GM19468 (cell line): ENCODE measurements at regions not wholly inside any gene's neighbourhood (a gene's known extent, or its start where the extent isn't known, plus 50 kb on each side); places are given as distances from the start of the nearest gene placed in this dataset.

ENCODE experiments used
- ATAC-seq: cut with Tn5 transposase; IDR thresholded peaks from one replicate; pipeline ENCODE4 v1.9.1; 2021; ENCODE audit warnings: mild to moderate bottlenecking, moderate library complexity, moderate number of reproducible peaks; ENCODE audit not compliant: unreplicated experiment; ENCODE audit errors: extremely low read depth

DNA sequence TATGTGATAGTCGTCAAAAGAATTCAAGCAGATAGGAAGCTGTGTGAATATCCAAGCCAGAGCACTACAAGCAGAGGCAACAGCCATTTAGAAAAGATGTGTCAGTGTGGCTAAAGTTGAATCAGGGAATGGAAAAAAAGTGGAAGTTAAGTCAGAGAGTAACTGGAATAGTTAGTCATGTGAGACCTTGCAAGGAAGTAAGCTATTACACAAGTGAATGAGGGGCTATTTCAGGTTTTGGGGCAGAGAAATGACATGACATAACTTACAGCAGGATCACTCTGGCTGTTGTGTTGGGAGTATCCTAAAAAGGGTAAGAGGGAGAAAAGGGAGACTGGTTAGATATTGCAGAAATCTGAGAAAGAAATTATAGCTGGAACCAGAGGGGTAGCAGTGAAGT is 236.6 kb upstream of the PCDH18 start:
- no peak for ATAC-seq

DNA sequence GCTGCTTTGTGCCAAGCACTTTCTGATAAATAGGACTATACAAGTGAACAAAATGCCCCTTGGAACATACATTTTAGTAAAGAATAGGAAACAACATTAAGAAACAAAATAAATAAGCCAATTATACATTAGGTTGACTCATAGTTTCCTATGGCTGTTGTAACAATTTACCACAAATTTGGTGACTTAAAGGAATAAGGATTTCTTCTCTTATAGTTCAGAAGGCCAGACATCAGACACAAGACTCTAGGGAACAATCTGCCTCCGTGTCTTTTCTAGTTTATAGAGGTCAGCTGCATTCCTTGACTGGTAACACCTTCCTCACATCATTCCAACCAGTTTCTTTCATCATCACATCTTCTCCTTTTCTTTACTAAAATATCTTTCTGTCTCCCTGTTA is 235.9 kb upstream of the PCDH18 start:
- no peak for ATAC-seq

DNA sequence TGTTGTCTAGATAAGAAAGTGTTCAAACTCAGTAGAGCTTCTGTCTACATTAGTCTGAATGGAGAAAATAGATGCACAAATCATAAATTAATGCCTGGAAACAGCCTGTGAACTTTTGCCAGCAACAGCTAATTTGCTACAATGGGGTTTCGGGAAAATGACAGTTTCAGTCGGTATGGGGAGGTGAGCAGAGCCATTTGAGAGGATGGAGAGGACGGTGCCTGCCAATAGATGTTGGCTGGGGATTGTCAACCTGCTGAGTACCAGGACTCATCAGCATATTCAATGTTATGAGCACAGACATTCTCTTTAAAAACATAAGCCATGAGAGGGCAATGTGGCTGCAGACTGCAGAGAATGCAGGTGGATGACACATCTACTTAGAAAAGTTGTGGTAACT is 230.3 kb upstream of the PCDH18 start:
- no peak for ATAC-seq

DNA sequence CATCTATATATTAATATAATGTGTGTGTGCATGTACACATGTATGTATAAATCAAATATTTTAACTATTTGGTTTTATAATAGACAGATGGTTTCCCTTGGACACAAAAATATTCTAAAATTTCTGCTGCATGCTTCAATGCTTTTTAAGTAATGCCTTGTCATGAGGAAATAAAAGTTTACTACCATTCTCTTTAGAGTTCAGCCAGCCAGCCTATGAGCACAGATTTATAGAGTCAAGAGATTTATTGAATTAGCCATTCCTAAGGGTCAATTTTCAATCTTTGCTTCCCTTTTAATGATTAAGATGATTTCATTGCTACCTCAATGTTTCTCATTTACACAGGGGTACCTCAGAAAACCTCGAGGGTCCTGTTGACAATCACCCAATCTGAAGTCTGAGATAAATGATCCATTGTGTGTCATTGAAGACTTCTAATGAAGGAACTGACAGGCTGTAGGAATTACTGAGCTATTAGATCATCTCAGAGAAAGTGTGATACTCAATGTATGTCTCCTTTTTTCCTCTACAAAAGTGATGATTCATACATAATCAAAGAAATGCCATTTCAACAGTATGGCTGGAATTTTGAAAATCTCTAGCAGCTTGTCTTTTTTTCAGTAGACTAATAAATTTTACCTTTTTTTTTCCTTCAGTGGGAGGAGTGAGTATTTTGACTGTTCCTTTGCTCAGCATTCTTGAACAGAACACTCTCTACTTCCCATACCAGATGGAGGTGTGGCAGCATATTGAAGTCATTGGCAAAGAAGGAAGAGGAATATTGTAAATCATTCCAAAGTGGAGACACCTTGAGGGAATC is 222.6 kb upstream of the PCDH18 start:
- ATAC-seq = no peak

GRCh38 chr4:137749466-137749865 is 217.2 kb upstream of the PCDH18 start:
- ATAC-seq = no peak

- no peak for ATAC-seq
Observed at GRCh38 chr4:137748616-137749015, 216.3 kb upstream of the PCDH18 start.

GRCh38 chr4:137740141-137740540 is 207.8 kb upstream of the PCDH18 start:
- no peak for ATAC-seq

DNA sequence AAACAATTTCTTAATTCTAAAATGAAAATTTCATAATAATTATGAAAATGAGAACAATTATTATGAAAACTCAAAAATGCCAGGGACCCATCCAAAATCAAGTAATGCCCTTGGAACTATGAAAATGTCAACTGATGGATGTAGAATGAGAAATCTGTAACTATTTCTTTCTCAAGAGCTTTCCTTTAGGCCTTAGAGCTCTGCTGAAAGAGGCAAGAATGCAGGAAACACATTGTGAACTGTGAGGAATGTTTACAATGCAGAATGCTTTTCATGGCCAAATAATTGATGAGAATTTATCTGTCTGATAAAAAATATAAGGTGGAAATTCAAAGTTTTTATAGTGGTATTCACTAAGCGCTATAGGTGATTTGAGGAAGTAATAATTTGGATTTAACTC is 207.1 kb upstream of the PCDH18 start:
- no peak for ATAC-seq

DNA sequence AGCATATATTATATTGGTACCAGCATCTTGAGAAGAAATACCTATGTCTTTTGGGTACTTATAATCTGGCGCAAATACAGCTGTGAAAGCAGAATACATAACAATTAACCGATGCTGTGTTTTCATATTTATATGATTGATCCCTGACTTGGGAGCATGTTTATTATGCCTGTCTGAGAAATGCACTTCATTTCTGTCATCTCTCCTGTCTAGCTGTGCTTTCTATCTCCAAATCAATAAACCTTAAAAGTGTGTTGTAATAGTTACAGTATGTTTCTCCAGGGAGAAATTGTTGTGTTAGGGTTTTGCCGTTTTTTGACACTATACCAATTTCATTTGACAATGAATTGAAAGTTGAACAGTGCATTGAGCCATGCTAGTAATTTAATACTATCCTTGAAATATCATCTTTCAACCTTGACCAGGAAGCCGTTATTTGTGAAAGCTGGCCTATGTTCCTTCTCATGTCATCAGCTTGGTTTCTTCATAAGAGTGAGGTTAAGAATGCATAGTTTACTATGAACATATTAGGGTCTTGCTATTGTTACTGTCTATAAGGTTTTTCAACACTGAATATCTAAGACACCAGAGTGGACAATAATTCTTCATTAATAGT is 206.2 kb upstream of the PCDH18 start:
- ATAC-seq = no peak

DNA sequence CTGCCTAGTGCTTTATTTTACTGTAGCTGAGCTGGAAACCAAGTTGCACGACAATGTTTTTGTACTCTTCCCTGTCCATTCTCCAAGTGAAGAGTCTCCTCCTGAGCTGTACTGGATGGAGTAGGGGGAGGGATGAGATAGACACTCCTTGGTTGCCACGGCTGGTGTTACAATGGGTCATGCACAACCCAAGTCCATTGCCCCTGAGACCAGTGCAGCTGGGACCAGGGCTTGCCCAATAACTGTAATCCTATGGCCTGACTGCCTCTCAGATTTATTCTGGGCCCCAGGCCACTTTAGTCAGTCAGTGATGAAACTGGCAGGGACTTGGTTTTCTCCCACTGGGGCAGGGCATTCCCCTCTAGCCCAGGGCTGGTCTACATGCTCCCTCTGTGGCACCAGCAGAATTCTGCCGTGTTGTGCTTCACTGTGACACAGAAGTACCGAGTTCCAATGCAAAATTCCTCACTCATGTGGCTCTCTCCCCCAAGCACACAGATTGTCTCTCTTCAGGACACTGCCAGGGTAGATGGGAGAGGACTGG is 203.3 kb upstream of the PCDH18 start:
- ATAC-seq = no peak

- ATAC-seq = peak; percentile 57
Observed at GRCh38 chr4:137733174-137734141, 201.2 kb upstream of the PCDH18 start.

GRCh38 chr4:137722910-137723309 is 190.6 kb upstream of the PCDH18 start:
- ATAC-seq = no peak

- no peak for ATAC-seq
Observed at GRCh38 chr4:137711502-137711901, 179.2 kb upstream of the PCDH18 start.

DNA sequence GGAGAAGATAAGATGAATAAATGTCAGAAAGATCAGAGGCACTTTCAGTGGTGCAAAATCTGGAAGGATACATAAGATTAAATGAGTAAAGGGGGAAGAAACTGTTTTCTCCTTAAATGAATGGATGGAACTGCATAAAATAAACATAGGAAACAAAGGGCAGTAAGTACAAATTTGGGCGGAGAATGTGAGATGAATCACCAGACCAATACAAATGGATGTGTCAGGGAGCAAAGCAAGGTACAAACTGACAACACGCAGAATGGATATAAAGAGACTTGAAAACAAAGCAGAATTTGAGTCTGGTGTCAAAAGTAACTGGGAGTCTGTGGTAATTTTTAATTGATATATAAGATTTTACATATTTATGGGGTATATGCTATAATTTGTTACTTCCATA is 175.3 kb upstream of the PCDH18 start:
- ATAC-seq = no peak

DNA sequence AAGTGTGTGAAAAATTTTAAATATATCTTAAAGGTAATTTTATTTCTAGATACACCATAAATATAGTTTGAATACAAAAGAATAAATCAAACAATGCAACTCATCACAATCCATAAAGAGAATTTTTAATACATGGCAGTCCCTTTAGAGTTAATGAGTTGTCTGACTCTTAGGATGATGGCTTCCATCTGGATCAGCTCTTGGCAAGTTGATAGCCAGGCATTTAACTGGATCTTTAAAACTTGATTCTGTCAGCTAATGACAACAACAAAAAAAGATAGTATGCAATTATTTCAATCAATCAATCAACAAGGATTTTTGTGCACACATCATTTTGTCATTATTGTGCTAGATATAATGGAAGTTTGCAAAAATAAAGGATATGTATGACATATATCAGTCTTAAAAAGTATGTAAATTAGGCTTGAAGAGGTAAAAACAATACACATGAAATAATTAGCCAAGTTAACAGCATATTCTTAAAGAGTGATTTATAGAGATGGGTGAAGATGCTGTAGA is 174.9 kb upstream of the PCDH18 start:
- no peak for ATAC-seq

DNA sequence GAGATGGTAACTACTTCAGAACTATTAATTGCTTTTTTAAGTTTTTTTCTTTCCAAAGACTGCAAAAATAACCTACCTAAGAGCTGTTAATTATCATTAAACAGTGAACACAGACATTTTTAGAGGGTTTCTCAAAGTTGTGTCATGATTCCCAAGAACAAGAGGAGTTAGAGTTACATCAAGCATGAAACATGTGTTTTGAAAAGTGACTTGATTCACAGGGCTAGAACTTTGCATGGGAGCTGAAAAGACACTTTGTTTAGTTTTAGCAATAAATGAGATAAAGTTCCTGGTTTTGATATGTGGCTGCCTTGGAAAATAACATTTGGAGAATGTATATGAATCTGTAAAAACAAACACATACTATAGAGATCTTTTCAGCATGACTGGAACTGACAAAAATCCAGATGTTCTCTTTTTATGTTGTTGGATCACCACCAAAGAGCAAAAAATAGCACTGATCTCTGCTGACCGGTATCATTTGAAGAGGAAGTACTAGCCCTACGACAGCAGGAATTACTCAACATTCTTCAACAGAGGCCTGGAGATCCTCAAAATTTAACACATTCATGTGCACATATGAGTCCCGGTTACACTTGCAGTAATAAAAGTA is 173.0 kb upstream of the PCDH18 start:
- ATAC-seq = no peak

- ATAC-seq = no peak
Observed at GRCh38 chr4:137703195-137703594, 170.9 kb upstream of the PCDH18 start.

DNA sequence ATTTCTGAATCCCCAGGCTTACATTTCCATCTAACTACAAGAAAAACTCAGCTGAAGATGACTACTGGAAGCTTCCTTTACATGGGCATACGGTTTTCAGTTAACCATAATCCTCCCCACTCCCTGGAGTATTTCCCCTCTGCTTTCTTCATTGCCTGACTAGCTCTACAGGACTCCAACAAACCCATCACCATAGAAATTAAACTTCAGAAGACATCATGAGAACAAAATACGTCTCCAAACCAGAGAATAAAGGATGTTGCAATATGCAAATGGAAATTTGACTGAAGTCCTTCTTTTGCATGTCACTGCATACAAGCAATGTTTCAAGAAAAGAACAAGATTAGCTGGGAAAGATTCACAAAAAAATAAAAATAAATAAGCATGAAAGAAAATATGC is 170.2 kb upstream of the PCDH18 start:
- ATAC-seq = no peak

GRCh38 chr4:137701401-137701800 is 169.1 kb upstream of the PCDH18 start:
- ATAC-seq = no peak

GRCh38 chr4:137700751-137701150 is 168.5 kb upstream of the PCDH18 start:
- ATAC-seq = no peak
